KMS-11 (cell line): ENCODE measurements at regions not wholly inside any gene's neighbourhood (a gene's known extent, or its start where the extent isn't known, plus 50 kb on each side); places are given as distances from the start of the nearest gene placed in this dataset.

Experiments used
- H2AFZ ChIP-seq: fragments of 200-600 bp; sonication (generic); 2 replicates; pipeline ENCODE4 v1.6.1; 2016; ENCODE audit warnings: antibody characterized with exemption, mixed run types, low read depth
- H3K27ac ChIP-seq: fragments of 200-600 bp; sonication (generic); 2 replicates; pipeline ENCODE4 v1.6.1; 2016; ENCODE audit warnings: mild to moderate bottlenecking, mixed run types
- H3K27me3 ChIP-seq: fragments of 200-600 bp; sonication (generic); 2 replicates; pipeline ENCODE4 v1.6.1; 2017; ENCODE audit warnings: mild to moderate bottlenecking, low read depth, mixed run types, moderate library complexity; ENCODE audit not compliant: insufficient read depth
- H3K36me3 ChIP-seq: fragments of 200-600 bp; sonication (generic); 2 replicates; pipeline ENCODE4 v1.6.1; 2017; ENCODE audit warnings: mild to moderate bottlenecking, mixed run types; ENCODE audit not compliant: insufficient read depth
- H3K4me1 ChIP-seq: fragments of 200-600 bp; sonication (generic); 2 replicates; pipeline ENCODE4 v1.6.1; 2016; ENCODE audit warnings: mild to moderate bottlenecking, low read depth, mixed run types; ENCODE audit not compliant: poor library complexity, severe bottlenecking
- H3K4me2 ChIP-seq: fragments of 200-600 bp; sonication (generic); 2 replicates; pipeline ENCODE4 v1.7.0; 2016; ENCODE audit warnings: mild to moderate bottlenecking, mixed run types
- H3K4me3 ChIP-seq: fragments of 200-600 bp; sonication (generic); IDR thresholded peaks from 2 replicates; pipeline ENCODE4 v1.6.1; 2017; ENCODE audit warnings: low read depth, low read length, mixed read lengths; ENCODE audit not compliant: insufficient read depth
- H3K79me2 ChIP-seq: fragments of 200-600 bp; sonication (generic); 2 replicates; pipeline ENCODE4 v1.6.1; 2016; ENCODE audit warnings: low read depth, mixed run types; ENCODE audit not compliant: insufficient read depth
- H3K9ac ChIP-seq: fragments of 200-600 bp; sonication (generic); 2 replicates; pipeline ENCODE4 v1.6.1; 2016; ENCODE audit warnings: mild to moderate bottlenecking, mixed run types
- H4K20me1 ChIP-seq: fragments of 200-600 bp; sonication (generic); 2 replicates; pipeline ENCODE4 v1.6.1; 2016; ENCODE audit warnings: mild to moderate bottlenecking, mixed run types; ENCODE audit not compliant: insufficient read depth
- TF ChIP-seq, protein P1 (sequence below): fragments of 200-600 bp; sonication (generic); conservative IDR thresholded peaks from 2 replicates; pipeline ENCODE4 v1.6.1; 2017; ENCODE audit warnings: low read depth, mild to moderate bottlenecking, antibody characterized with exemption, low read length, moderate library complexity, mixed read lengths

DNA sequence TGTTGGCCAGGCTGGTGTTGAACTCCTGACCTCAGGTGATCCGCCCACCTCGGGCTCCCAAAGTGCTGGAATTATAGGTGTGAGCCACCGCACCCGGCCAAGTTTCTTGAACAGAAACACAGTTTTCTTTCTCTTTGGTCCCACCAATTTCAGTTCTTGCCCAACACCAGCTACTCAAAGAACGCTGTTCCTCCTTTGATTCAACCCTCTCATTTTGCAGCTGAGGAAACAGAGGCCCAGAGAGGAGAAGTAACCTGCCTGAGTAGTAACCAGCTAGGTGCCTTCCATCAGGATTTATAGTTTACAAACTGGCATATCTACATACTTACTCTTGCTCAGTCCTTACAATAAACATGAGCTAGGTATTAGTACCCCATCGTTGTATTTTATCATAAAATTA is 119.9 kb downstream of the SYF2 start:
- Histone ChIP-seq H4K20me1 (no peaks in the 10 kb centered on the region), H3K27me3 (no peaks in the 10 kb centered on the region), H3K4me3 (no peak overlapping the region), H3K79me2 (no peaks in the 10 kb centered on the region), H2AFZ (no peak overlapping the region), H3K9ac (no peak overlapping the region), H3K4me1 (no peaks in the 10 kb centered on the region), H3K27ac (no peak overlapping the region), H3K36me3 (no peaks in the 10 kb centered on the region), H3K4me2 (no peak overlapping the region)
- TF ChIP-seq, protein P1, sequence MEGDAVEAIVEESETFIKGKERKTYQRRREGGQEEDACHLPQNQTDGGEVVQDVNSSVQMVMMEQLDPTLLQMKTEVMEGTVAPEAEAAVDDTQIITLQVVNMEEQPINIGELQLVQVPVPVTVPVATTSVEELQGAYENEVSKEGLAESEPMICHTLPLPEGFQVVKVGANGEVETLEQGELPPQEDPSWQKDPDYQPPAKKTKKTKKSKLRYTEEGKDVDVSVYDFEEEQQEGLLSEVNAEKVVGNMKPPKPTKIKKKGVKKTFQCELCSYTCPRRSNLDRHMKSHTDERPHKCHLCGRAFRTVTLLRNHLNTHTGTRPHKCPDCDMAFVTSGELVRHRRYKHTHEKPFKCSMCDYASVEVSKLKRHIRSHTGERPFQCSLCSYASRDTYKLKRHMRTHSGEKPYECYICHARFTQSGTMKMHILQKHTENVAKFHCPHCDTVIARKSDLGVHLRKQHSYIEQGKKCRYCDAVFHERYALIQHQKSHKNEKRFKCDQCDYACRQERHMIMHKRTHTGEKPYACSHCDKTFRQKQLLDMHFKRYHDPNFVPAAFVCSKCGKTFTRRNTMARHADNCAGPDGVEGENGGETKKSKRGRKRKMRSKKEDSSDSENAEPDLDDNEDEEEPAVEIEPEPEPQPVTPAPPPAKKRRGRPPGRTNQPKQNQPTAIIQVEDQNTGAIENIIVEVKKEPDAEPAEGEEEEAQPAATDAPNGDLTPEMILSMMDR = no peak

DNA sequence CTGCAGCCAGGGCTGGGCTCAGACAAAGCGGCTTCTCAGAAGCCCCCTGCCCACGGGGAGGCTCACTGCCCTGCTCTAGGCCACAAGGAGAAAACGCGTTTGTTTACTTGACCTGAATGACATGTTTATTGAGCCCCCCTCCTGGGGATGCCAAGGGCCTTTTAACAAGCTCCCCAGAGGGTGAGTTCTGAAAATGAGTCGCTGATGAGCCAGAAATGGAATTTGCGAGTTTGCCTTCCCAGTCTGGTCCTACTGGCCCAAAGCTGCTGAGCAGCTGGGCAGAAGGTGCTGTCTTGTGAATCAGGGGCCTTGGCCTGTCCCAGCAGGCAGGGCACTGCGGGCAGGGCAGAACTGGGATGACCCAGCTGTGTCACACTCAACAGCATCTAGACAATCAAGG is 120.6 kb downstream of the SYF2 start:
- Histone ChIP-seq H4K20me1 (no peaks in the 10 kb centered on the region), H3K79me2 (no peaks in the 10 kb centered on the region), H3K4me3 (no peak overlapping the region), H3K9ac (no peak overlapping the region), H3K27ac (no peak overlapping the region), H3K27me3 (no peaks in the 10 kb centered on the region), H3K36me3 (no peaks in the 10 kb centered on the region), H2AFZ (no peak overlapping the region), H3K4me1 (no peaks in the 10 kb centered on the region), H3K4me2 (no peak overlapping the region)
- TF ChIP-seq, protein P1 = no peak

DNA sequence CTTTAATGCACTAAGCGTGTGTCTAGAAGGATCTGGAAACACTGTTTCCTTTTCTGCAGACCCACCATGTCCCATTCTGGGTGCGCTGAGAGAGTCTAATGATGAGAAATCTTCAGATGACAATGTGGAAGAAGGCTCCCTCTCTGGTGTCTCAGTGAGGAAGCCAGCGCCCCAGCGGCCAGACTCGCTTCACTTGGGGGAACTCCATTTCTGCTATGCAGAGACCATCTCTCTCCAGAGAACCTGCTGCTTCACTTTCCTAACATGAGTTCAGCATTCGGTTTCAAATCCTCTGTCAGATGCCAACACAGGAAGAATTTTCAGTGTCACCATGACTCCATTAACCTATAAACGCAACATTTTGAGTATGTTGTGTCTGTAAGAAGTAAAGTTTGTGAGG is 121.8 kb downstream of the SYF2 start:
- Histone ChIP-seq H3K4me3 (no peak overlapping the region), H3K4me1 (peaks cover 8% of the 10 kb centered on the region), H3K27ac (no peak overlapping the region), H3K9ac (no peak overlapping the region), H2AFZ (no peak overlapping the region), H4K20me1 (no peaks in the 10 kb centered on the region), H3K4me2 (no peak overlapping the region), H3K27me3 (no peaks in the 10 kb centered on the region), H3K36me3 (no peaks in the 10 kb centered on the region), H3K79me2 (no peaks in the 10 kb centered on the region)
- TF ChIP-seq, protein P1 = no peak

DNA sequence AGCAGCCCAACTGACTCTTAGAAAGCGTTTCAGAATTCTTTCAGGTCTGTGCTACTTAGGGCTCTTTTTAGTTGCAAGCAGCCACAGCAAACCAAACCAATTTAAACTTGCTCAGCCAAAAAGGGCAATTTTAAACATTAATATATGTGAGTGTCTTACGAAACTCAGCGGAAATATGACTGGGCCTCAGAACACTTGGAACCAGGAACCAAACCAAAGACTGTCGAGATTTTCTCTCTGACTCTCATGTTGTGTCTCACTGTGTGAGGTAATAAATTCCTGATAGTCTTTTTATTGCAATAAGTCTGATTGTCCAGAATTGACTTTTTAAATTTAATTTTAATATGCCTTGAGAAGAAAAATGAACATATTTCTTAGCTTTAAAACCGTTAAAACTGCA is 122.3 kb downstream of the SYF2 start:
- H4K20me1 ChIP-seq = no peaks in the 10 kb centered on the region
- H3K4me2 ChIP-seq = no peak overlapping the region
- no peak overlapping the region for H2AFZ ChIP-seq
- TF ChIP-seq, protein P1 = no peak
- H3K4me3 ChIP-seq = no peak overlapping the region
- H3K36me3 ChIP-seq = no peaks in the 10 kb centered on the region
- H3K79me2 ChIP-seq = no peaks in the 10 kb centered on the region
- no peak overlapping the region for H3K27ac ChIP-seq
- H3K4me1 ChIP-seq = peaks cover 8% of the 10 kb centered on the region
- no peaks in the 10 kb centered on the region for H3K27me3 ChIP-seq
- no peak overlapping the region for H3K9ac ChIP-seq
